Liver (tissue), 3 donors: ENCODE measurements at regions not wholly inside any gene's neighbourhood (a gene's known extent, or its start where the extent isn't known, plus 50 kb on each side); places are given as distances from the start of the nearest gene placed in this dataset.

Experiments
- CTCF ChIP-seq: fragments of 150-350 bp; IDR thresholded peaks from 2 replicates; pipeline ENCODE4 v1.5.1; 2017; ENCODE audit warnings: improper control_type of control experiment, low read depth, low read length; ENCODE audit not compliant: missing input control
- TAF1 ChIP-seq: conservative IDR thresholded peaks from 2 replicates; pipeline ENCODE4 v1.6.1; 2016; ENCODE audit warnings: antibody characterized with exemption, mild to moderate bottlenecking
- donor health status: healthy.
- donor health status: healthy.

GRCh38 chr6:4018171-4018923 is 60.6 kb downstream of the FAM217A start:
- no peak for TF ChIP-seq TAF1
- TF ChIP-seq CTCF: no peak
